Neural cell (in vitro differentiated cells): ENCODE measurements at regions not wholly inside any gene's neighbourhood (a gene's known extent, or its start where the extent isn't known, plus 50 kb on each side); places are given as distances from the start of the nearest gene placed in this dataset.
"Not testable (repeated sequence)": the region's sequence is repeated elsewhere in the genome, so short reads cannot be mapped to it uniquely, and the experiment has no call there.

Experiments used
- CTCF ChIP-seq: fragments of 450-650 bp; IDR thresholded peaks from 2 replicates; pipeline ENCODE4 v1.5.1; 2014; ENCODE audit warnings: antibody characterized with exemption, mild to moderate bottlenecking, moderate library complexity; ENCODE audit not compliant: poor library complexity, severe bottlenecking
- EZH2 ChIP-seq: fragments of 200-600, 300-800 bp; shearing (Covaris generic), sonication (generic); IDR thresholded peaks from 2 replicates; pipeline ENCODE4 v1.6.1; 2014; ENCODE audit warnings: antibody characterized with exemption, low read length, borderline replicate concordance, mild to moderate bottlenecking; ENCODE audit not compliant: insufficient read depth, poor library complexity, severe bottlenecking
- MXI1 ChIP-seq: fragments of 450-650 bp; conservative IDR thresholded peaks from 2 replicates; pipeline ENCODE4 v1.6.1; 2014; ENCODE audit warnings: antibody characterized with exemption, mild to moderate bottlenecking; ENCODE audit not compliant: poor library complexity, severe bottlenecking
- POLR2AphosphoS5 ChIP-seq: IDR thresholded peaks from 2 replicates; pipeline ENCODE4 v1.6.1; 2012
- RAD21 ChIP-seq: fragments of 450-650 bp; conservative IDR thresholded peaks from 2 replicates; pipeline ENCODE4 v1.6.1; 2014; ENCODE audit warnings: antibody characterized with exemption, mild to moderate bottlenecking, moderate library complexity
- REST ChIP-seq: IDR thresholded peaks from 2 replicates; pipeline ENCODE4 v1.6.1; 2012; ENCODE audit warnings: borderline replicate concordance
- SMC3 ChIP-seq: fragments of 450-650 bp; conservative IDR thresholded peaks from 2 replicates; pipeline ENCODE4 v1.6.1; 2014; ENCODE audit warnings: antibody characterized with exemption, mild to moderate bottlenecking, moderate library complexity; ENCODE audit not compliant: poor library complexity

GRCh38 chr17:45563283-45563682 lies 72.8 kb upstream of the PLEKHM1 start:
- TF ChIP-seq MXI1, EZH2, RAD21, POLR2AphosphoS5, CTCF, SMC3, REST: not testable (repeated sequence)
